ENCODE measurements at regions not wholly inside any gene's neighbourhood (a gene's known extent, or its start where the extent isn't known, plus 50 kb on each side); places are given as distances from the start of the nearest gene placed in this dataset.

DNA sequence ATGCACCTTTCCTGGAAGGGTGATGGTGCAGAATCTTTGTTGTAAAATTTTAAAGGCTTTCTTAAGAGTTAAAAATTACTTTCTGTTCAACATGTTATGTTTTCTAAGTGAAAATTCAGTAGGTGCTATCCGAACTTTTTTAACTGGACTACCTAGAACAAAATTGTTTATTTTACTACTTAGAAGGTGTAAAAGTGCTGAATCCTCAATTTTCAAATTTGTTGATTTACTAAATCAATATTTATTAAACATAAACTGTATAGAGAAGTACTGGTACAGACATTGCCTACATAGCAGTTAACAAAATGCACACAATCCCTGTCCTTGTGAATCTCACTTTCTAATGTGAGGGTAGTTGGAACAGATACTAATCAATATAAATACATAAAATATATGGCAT is 277.5 kb downstream of the CTH start:
- H3K9me3 Mint-ChIP-seq: peaks cover 6% of the 10 kb centered on the region
- CTCF ChIA-PET: interaction anchor here (4.0 kb wide), 1 partner anchor 13 kb away, joined by 30 read pairs; no protein-coding TSS in a partner anchor
- no peak overlapping the region for H3K27ac Mint-ChIP-seq
- H3K36me3 Mint-ChIP-seq: no peaks in the 10 kb centered on the region
- H3K4me3 Mint-ChIP-seq: no peak overlapping the region
- ATAC-seq (no peak), DNase-seq (ENCODE audit: low spot score) (no peak)
- POLR2A ChIA-PET: no interaction called here
- no peaks in the 10 kb centered on the region for H3K27me3 Mint-ChIP-seq (ENCODE audit: low read depth)
- H3K4me1 Mint-ChIP-seq: peaks cover 11% of the 10 kb centered on the region
- TF ChIP-seq, protein P1, sequence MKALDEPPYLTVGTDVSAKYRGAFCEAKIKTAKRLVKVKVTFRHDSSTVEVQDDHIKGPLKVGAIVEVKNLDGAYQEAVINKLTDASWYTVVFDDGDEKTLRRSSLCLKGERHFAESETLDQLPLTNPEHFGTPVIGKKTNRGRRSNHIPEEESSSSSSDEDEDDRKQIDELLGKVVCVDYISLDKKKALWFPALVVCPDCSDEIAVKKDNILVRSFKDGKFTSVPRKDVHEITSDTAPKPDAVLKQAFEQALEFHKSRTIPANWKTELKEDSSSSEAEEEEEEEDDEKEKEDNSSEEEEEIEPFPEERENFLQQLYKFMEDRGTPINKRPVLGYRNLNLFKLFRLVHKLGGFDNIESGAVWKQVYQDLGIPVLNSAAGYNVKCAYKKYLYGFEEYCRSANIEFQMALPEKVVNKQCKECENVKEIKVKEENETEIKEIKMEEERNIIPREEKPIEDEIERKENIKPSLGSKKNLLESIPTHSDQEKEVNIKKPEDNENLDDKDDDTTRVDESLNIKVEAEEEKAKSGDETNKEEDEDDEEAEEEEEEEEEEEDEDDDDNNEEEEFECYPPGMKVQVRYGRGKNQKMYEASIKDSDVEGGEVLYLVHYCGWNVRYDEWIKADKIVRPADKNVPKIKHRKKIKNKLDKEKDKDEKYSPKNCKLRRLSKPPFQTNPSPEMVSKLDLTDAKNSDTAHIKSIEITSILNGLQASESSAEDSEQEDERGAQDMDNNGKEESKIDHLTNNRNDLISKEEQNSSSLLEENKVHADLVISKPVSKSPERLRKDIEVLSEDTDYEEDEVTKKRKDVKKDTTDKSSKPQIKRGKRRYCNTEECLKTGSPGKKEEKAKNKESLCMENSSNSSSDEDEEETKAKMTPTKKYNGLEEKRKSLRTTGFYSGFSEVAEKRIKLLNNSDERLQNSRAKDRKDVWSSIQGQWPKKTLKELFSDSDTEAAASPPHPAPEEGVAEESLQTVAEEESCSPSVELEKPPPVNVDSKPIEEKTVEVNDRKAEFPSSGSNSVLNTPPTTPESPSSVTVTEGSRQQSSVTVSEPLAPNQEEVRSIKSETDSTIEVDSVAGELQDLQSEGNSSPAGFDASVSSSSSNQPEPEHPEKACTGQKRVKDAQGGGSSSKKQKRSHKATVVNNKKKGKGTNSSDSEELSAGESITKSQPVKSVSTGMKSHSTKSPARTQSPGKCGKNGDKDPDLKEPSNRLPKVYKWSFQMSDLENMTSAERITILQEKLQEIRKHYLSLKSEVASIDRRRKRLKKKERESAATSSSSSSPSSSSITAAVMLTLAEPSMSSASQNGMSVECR (CRISPR knock-in tag; IDR thresholded peaks at IDR 0.05; ENCODE audit: borderline replicate concordance): no peak
- TF ChIP-seq, protein P2, sequence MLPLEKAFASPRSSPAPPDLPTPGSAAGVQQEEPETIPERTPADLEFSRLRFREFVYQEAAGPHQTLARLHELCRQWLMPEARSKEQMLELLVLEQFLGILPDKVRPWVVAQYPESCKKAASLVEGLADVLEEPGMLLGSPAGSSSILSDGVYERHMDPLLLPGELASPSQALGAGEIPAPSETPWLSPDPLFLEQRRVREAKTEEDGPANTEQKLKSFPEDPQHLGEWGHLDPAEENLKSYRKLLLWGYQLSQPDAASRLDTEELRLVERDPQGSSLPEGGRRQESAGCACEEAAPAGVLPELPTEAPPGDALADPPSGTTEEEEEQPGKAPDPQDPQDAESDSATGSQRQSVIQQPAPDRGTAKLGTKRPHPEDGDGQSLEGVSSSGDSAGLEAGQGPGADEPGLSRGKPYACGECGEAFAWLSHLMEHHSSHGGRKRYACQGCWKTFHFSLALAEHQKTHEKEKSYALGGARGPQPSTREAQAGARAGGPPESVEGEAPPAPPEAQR (CRISPR knock-in tag; IDR thresholded peaks at IDR 0.05): no peak
- TF ChIP-seq SMAD4 (CRISPR knock-in tag; IDR thresholded peaks at IDR 0.05) (no peak), TCF7 (CRISPR knock-in tag; IDR thresholded peaks at IDR 0.05; ENCODE audit: low read depth) (no peak), ZNF671 (CRISPR knock-in tag; IDR thresholded peaks at IDR 0.05) (no peak), JAZF1 (CRISPR knock-in tag; IDR thresholded peaks at IDR 0.05) (no peak), ZBTB21 (CRISPR knock-in tag; IDR thresholded peaks at IDR 0.05; ENCODE audit: borderline replicate concordance) (no peak), PRRX2 (CRISPR knock-in tag; IDR thresholded peaks at IDR 0.05) (no peak), ZNF416 (CRISPR knock-in tag; IDR thresholded peaks at IDR 0.05) (no peak)
- TF ChIP-seq, protein P3, sequence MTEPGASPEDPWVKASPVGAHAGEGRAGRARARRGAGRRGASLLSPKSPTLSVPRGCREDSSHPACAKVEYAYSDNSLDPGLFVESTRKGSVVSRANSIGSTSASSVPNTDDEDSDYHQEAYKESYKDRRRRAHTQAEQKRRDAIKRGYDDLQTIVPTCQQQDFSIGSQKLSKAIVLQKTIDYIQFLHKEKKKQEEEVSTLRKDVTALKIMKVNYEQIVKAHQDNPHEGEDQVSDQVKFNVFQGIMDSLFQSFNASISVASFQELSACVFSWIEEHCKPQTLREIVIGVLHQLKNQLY (CRISPR knock-in tag; IDR thresholded peaks at IDR 0.05): no peak
- TF ChIP-seq, protein P4, sequence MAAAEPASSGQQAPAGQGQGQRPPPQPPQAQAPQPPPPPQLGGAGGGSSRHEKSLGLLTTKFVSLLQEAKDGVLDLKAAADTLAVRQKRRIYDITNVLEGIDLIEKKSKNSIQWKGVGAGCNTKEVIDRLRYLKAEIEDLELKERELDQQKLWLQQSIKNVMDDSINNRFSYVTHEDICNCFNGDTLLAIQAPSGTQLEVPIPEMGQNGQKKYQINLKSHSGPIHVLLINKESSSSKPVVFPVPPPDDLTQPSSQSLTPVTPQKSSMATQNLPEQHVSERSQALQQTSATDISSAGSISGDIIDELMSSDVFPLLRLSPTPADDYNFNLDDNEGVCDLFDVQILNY (CRISPR knock-in tag; IDR thresholded peaks at IDR 0.05): no peak
- TF ChIP-seq, protein P5, sequence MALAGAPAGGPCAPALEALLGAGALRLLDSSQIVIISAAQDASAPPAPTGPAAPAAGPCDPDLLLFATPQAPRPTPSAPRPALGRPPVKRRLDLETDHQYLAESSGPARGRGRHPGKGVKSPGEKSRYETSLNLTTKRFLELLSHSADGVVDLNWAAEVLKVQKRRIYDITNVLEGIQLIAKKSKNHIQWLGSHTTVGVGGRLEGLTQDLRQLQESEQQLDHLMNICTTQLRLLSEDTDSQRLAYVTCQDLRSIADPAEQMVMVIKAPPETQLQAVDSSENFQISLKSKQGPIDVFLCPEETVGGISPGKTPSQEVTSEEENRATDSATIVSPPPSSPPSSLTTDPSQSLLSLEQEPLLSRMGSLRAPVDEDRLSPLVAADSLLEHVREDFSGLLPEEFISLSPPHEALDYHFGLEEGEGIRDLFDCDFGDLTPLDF (CRISPR knock-in tag; IDR thresholded peaks at IDR 0.05): no peak
- TF ChIP-seq, protein P6, sequence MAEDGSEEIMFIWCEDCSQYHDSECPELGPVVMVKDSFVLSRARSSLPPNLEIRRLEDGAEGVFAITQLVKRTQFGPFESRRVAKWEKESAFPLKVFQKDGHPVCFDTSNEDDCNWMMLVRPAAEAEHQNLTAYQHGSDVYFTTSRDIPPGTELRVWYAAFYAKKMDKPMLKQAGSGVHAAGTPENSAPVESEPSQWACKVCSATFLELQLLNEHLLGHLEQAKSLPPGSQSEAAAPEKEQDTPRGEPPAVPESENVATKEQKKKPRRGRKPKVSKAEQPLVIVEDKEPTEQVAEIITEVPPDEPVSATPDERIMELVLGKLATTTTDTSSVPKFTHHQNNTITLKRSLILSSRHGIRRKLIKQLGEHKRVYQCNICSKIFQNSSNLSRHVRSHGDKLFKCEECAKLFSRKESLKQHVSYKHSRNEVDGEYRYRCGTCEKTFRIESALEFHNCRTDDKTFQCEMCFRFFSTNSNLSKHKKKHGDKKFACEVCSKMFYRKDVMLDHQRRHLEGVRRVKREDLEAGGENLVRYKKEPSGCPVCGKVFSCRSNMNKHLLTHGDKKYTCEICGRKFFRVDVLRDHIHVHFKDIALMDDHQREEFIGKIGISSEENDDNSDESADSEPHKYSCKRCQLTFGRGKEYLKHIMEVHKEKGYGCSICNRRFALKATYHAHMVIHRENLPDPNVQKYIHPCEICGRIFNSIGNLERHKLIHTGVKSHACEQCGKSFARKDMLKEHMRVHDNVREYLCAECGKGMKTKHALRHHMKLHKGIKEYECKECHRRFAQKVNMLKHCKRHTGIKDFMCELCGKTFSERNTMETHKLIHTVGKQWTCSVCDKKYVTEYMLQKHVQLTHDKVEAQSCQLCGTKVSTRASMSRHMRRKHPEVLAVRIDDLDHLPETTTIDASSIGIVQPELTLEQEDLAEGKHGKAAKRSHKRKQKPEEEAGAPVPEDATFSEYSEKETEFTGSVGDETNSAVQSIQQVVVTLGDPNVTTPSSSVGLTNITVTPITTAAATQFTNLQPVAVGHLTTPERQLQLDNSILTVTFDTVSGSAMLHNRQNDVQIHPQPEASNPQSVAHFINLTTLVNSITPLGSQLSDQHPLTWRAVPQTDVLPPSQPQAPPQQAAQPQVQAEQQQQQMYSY (CRISPR knock-in tag; IDR thresholded peaks at IDR 0.05): no peak
- TF ChIP-seq, protein P7, sequence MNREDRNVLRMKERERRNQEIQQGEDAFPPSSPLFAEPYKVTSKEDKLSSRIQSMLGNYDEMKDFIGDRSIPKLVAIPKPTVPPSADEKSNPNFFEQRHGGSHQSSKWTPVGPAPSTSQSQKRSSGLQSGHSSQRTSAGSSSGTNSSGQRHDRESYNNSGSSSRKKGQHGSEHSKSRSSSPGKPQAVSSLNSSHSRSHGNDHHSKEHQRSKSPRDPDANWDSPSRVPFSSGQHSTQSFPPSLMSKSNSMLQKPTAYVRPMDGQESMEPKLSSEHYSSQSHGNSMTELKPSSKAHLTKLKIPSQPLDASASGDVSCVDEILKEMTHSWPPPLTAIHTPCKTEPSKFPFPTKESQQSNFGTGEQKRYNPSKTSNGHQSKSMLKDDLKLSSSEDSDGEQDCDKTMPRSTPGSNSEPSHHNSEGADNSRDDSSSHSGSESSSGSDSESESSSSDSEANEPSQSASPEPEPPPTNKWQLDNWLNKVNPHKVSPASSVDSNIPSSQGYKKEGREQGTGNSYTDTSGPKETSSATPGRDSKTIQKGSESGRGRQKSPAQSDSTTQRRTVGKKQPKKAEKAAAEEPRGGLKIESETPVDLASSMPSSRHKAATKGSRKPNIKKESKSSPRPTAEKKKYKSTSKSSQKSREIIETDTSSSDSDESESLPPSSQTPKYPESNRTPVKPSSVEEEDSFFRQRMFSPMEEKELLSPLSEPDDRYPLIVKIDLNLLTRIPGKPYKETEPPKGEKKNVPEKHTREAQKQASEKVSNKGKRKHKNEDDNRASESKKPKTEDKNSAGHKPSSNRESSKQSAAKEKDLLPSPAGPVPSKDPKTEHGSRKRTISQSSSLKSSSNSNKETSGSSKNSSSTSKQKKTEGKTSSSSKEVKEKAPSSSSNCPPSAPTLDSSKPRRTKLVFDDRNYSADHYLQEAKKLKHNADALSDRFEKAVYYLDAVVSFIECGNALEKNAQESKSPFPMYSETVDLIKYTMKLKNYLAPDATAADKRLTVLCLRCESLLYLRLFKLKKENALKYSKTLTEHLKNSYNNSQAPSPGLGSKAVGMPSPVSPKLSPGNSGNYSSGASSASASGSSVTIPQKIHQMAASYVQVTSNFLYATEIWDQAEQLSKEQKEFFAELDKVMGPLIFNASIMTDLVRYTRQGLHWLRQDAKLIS (CRISPR knock-in tag; IDR thresholded peaks at IDR 0.05; ENCODE audit: borderline replicate concordance): no peak
- TF ChIP-seq, protein P8, sequence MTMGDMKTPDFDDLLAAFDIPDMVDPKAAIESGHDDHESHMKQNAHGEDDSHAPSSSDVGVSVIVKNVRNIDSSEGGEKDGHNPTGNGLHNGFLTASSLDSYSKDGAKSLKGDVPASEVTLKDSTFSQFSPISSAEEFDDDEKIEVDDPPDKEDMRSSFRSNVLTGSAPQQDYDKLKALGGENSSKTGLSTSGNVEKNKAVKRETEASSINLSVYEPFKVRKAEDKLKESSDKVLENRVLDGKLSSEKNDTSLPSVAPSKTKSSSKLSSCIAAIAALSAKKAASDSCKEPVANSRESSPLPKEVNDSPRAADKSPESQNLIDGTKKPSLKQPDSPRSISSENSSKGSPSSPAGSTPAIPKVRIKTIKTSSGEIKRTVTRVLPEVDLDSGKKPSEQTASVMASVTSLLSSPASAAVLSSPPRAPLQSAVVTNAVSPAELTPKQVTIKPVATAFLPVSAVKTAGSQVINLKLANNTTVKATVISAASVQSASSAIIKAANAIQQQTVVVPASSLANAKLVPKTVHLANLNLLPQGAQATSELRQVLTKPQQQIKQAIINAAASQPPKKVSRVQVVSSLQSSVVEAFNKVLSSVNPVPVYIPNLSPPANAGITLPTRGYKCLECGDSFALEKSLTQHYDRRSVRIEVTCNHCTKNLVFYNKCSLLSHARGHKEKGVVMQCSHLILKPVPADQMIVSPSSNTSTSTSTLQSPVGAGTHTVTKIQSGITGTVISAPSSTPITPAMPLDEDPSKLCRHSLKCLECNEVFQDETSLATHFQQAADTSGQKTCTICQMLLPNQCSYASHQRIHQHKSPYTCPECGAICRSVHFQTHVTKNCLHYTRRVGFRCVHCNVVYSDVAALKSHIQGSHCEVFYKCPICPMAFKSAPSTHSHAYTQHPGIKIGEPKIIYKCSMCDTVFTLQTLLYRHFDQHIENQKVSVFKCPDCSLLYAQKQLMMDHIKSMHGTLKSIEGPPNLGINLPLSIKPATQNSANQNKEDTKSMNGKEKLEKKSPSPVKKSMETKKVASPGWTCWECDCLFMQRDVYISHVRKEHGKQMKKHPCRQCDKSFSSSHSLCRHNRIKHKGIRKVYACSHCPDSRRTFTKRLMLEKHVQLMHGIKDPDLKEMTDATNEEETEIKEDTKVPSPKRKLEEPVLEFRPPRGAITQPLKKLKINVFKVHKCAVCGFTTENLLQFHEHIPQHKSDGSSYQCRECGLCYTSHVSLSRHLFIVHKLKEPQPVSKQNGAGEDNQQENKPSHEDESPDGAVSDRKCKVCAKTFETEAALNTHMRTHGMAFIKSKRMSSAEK (CRISPR knock-in tag; IDR thresholded peaks at IDR 0.05; ENCODE audit: borderline replicate concordance): no peak

All from WTC11 (cell line).